ENCODE measurements at regions not wholly inside any gene's neighbourhood (a gene's known extent, or its start where the extent isn't known, plus 50 kb on each side); places are given as distances from the start of the nearest gene placed in this dataset.

GRCh38 chr17:71502443-71502842, 618.4 kb upstream of the SOX9 start:
- TF ChIP-seq MYC (IDR thresholded peaks at IDR 0.05; ENCODE audit: low read depth, low read length) (no peak), POLR2AphosphoS5 (IDR thresholded peaks at IDR 0.05; ENCODE audit: insufficient read depth, low read depth, low read length) (no peak), JUN (IDR thresholded peaks at IDR 0.05; ENCODE audit: borderline replicate concordance, insufficient read depth, insufficient read length, low read depth) (no peak), POLR2A (IDR thresholded peaks at IDR 0.05; ENCODE audit: low read depth, low read length) (no peak)
- TF ChIP-seq, protein P1, sequence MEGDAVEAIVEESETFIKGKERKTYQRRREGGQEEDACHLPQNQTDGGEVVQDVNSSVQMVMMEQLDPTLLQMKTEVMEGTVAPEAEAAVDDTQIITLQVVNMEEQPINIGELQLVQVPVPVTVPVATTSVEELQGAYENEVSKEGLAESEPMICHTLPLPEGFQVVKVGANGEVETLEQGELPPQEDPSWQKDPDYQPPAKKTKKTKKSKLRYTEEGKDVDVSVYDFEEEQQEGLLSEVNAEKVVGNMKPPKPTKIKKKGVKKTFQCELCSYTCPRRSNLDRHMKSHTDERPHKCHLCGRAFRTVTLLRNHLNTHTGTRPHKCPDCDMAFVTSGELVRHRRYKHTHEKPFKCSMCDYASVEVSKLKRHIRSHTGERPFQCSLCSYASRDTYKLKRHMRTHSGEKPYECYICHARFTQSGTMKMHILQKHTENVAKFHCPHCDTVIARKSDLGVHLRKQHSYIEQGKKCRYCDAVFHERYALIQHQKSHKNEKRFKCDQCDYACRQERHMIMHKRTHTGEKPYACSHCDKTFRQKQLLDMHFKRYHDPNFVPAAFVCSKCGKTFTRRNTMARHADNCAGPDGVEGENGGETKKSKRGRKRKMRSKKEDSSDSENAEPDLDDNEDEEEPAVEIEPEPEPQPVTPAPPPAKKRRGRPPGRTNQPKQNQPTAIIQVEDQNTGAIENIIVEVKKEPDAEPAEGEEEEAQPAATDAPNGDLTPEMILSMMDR (IDR thresholded peaks at IDR 0.05; ENCODE audit: extremely low read depth in 1 of 2, insufficient read depth in 1 of 2, low read depth in 1 of 2, low read length in 2 of 2), result no peak

Measured in endothelial cell of umbilical vein (primary cell).